ENCODE measurements at regions not wholly inside any gene's neighbourhood (a gene's known extent, or its start where the extent isn't known, plus 50 kb on each side); places are given as distances from the start of the nearest gene placed in this dataset.
A peak's percentile ranks its signal among the peaks of the same experiment; 100 is the strongest.

- no peak for TF ChIP-seq CTCF (IDR thresholded peaks at IDR 0.05)
- Histone ChIP-seq H3K9me3 (no peaks in the 10 kb centered on the region), H3K4me3 (no peak overlapping the region), H3K27me3 (no peaks in the 10 kb centered on the region), H3K36me3 (no peaks in the 10 kb centered on the region), H3K4me1 (no peaks in the 10 kb centered on the region), H3K27ac (no peak overlapping the region)
- intact Hi-C loops (cut with DNase I) = no loop called here
- ATAC-seq = no peak
- DNase-seq = no peak
Measured at GRCh38 chr14:51554953-51555352, 96.8 kb upstream of the FRMD6 start.

- no peak for ATAC-seq
- intact Hi-C loops (cut with DNase I) = no loop called here
Measured at GRCh38 chr14:51561141-51561540, 90.6 kb upstream of the FRMD6 start.

GRCh38 chr14:51562816-51563215 is 88.9 kb upstream of the FRMD6 start:
- ATAC-seq (no peak), DNase-seq (no peak)
- Histone ChIP-seq H3K9me3 (no peaks in the 10 kb centered on the region), H3K4me1 (no peaks in the 10 kb centered on the region), H3K27ac (no peak overlapping the region), H3K36me3 (no peaks in the 10 kb centered on the region), H3K4me3 (no peak overlapping the region), H3K27me3 (no peaks in the 10 kb centered on the region)
- intact Hi-C loops (cut with DNase I) = no loop called here
- no peak for TF ChIP-seq CTCF (IDR thresholded peaks at IDR 0.05)

More at GRCh38 chr14:51561141-51561540, 90.6 kb upstream of the FRMD6 start:
- Histone ChIP-seq H3K9me3 (no peaks in the 10 kb centered on the region), H3K4me1 (no peaks in the 10 kb centered on the region), H3K36me3 (no peaks in the 10 kb centered on the region), H3K27me3 (no peaks in the 10 kb centered on the region), H3K4me3 (no peak overlapping the region), H3K27ac (no peak overlapping the region)
- DNase-seq = no peak
- no peak for TF ChIP-seq CTCF (IDR thresholded peaks at IDR 0.05)

- no peak overlapping the region for H3K27ac ChIP-seq
- no peaks in the 10 kb centered on the region for H3K4me1 ChIP-seq
- no peaks in the 10 kb centered on the region for H3K36me3 ChIP-seq
- H3K9me3 ChIP-seq = no peaks in the 10 kb centered on the region
- H3K4me3 ChIP-seq = no peak overlapping the region
- TF ChIP-seq CTCF (IDR thresholded peaks at IDR 0.05) = no peak
- H3K27me3 ChIP-seq = no peaks in the 10 kb centered on the region
- intact Hi-C loops (cut with DNase I) = no loop called here
- no peak for DNase-seq
- no peak for ATAC-seq
Measured at GRCh38 chr14:51563560-51563959, 88.2 kb upstream of the FRMD6 start.

GRCh38 chr14:51564460-51564859 is 87.2 kb upstream of the FRMD6 start:
- Histone ChIP-seq H3K4me3 (no peak overlapping the region), H3K9me3 (no peaks in the 10 kb centered on the region), H3K36me3 (no peaks in the 10 kb centered on the region), H3K27me3 (no peaks in the 10 kb centered on the region), H3K27ac (no peak overlapping the region), H3K4me1 (no peaks in the 10 kb centered on the region)
- ATAC-seq = peak; percentile 73
- no peak for DNase-seq
- intact Hi-C loops (cut with DNase I) = no loop called here
- TF ChIP-seq CTCF (IDR thresholded peaks at IDR 0.05) = no peak

Measured in left lung (tissue), 4 donors.